T-cell (primary cell): ENCODE measurements at regions not wholly inside any gene's neighbourhood (a gene's known extent, or its start where the extent isn't known, plus 50 kb on each side); places are given as distances from the start of the nearest gene placed in this dataset.

Experiments used
- ATAC-seq, 4 experiments: fragments of 200-7000 bp in 3 of 4; fragments of 150-1000 bp in 1 of 4; cut with Tn5 transposase; replicated peaks in 1 of 4; 1 replicate in 3 of 4; 2 replicates in 1 of 4; pipeline ENCODE4 v1.10.0; 2021; ENCODE audit warnings: moderate library complexity in 3 of 4, mild to moderate bottlenecking in 2 of 4, moderate number of reproducible peaks in 1 of 4
- CTCF ChIA-PET, 2 donors: fragments of 300-600 bp; sonication (Branson Sonifier 250); formaldehyde crosslinking; loops; one replicate each; lab custom pipeline; 2022; ENCODE audit warnings: antibody characterized with exemption in 2 of 2; lab: Charles Lee
- POLR2A ChIA-PET, 2 donors: fragments of 300-600 bp; sonication (Branson Sonifier 250); formaldehyde crosslinking; loops; one replicate each; lab custom pipeline; 2022; ENCODE audit warnings: antibody characterized with exemption in 2 of 2; lab: Charles Lee
- DNase-seq, 35 experiments: peaks; one replicate each; pipeline versions ENCODE4 v3.0.0 to v3.0.0-alpha.2; 2013 to 2023
- H3K27ac ChIP-seq: one replicate; pipeline ENCODE4 v1.5.1; 2013; ENCODE audit warnings: low read length
- H3K27me3 ChIP-seq, 2 experiments: replicated peaks in 1 of 2; 1 replicate in 1 of 2; 2 replicates in 1 of 2; pipeline versions ENCODE4 v1.6.1 to v1.7.0; 2013; ENCODE audit warnings: low read length in 1 of 2, mixed read lengths in 1 of 2; ENCODE audit not compliant: control insufficient read depth in 2 of 2, insufficient read depth in 2 of 2; ENCODE audit errors: extremely low read depth in 1 of 2
- H3K36me3 ChIP-seq, 2 donors: 1 replicate in 1 of 2; 2 replicates in 1 of 2; pipeline versions ENCODE4 v1.6.1 to v1.7.0; 2013; ENCODE audit warnings: low read length in 1 of 2; ENCODE audit not compliant: control insufficient read depth in 2 of 2, insufficient read depth in 1 of 2; ENCODE audit errors: extremely low read depth in 1 of 2
- H3K4me1 ChIP-seq, 2 experiments: 1 replicate in 1 of 2; 2 replicates in 1 of 2; pipeline versions ENCODE4 v1.6.1 to v1.7.0; 2013; ENCODE audit warnings: low read length in 2 of 2, mixed read lengths in 1 of 2; ENCODE audit not compliant: insufficient read depth in 2 of 2, control insufficient read depth in 1 of 2; ENCODE audit errors: extremely low read depth in 1 of 2
- H3K4me3 ChIP-seq, 2 donors: 1 replicate in 1 of 2; 2 replicates in 1 of 2; pipeline versions ENCODE4 v1.5.1 to v1.7.0; 2013; ENCODE audit warnings: mild to moderate bottlenecking in 2 of 2, low read length in 1 of 2, moderate library complexity in 1 of 2; ENCODE audit not compliant: control insufficient read depth in 1 of 2; ENCODE audit errors: extremely low read depth in 1 of 2
- H3K9me3 ChIP-seq: 2 replicates; pipeline ENCODE4 v1.7.0; 2013
- H3K27ac Mint-ChIP-seq, 2 donors: one replicate each; pipeline ENCODE4 v1.8.0; 2020 to 2021; ENCODE audit warnings: mild to moderate bottlenecking in 2 of 2, mixed read lengths in 2 of 2
- H3K27me3 Mint-ChIP-seq, 2 donors: one replicate each; pipeline ENCODE4 v1.8.0; 2021 to 2022; ENCODE audit warnings: mixed read lengths in 2 of 2
- H3K36me3 Mint-ChIP-seq: one replicate; pipeline ENCODE4 v1.8.0; 2021; ENCODE audit warnings: mixed read lengths
- H3K4me1 Mint-ChIP-seq, 3 donors: one replicate each; pipeline ENCODE4 v1.8.0; 2020 to 2022; ENCODE audit warnings: mixed read lengths in 3 of 3, mild to moderate bottlenecking in 1 of 3
- H3K4me3 Mint-ChIP-seq, 3 donors: one replicate each; pipeline ENCODE4 v1.8.0; 2020 to 2022; ENCODE audit warnings: mild to moderate bottlenecking in 3 of 3, mixed read lengths in 3 of 3, moderate library complexity in 3 of 3
- H3K9me3 Mint-ChIP-seq, 3 donors: one replicate each; pipeline ENCODE4 v1.8.0; 2020 to 2022; ENCODE audit warnings: mixed read lengths in 3 of 3
- WGBS: methylation state at CpG from one replicate; pipeline ENCODE4 v1.1.5; 2013; ENCODE audit warnings: missing lambda C conversion rate; ENCODE audit not compliant: insufficient coverage; 5-methylcytosine and 5-hydroxymethylcytosine counted together

DNA sequence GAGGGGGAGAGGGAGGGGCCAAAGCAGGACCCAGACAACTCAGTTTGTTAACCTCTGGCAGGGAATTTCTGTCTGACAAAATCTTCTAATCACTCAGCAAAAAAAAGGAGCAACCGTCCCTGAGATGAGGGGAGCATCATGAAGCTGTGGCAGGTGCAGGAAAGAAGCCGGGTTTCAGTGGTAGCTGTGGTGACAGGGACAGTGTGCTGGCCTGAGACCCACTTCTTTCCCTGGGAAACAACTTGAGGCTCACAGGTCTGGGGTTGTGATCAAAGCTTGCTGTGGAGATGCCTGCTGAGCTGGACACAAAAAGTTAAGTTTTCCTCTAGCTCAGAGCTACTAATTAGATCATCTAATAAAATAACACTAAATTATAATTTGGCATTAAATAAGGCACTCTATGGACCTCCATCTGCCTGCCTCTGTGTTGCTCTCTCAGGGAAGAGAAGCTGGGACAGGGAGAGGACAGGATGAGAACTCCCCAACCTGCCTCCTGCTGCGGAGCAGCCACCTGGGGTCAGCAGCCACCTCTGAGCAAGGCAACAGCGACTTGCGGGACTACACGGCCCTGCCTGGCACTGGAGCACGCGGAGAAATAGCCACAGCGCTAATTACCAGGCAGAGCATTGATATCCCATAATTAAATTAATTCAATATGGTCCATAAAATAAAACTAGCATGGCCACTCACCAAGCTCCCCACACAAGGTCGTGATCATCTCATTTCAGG lies 104.6 kb upstream of the TEX51 start:
- DNase-seq (no peak), ATAC-seq (no peak)
- Mint-ChIP-seq H3K9me3 (no peaks in the 10 kb centered on the region), H3K27me3 (peaks cover 16 to 17% of the 10 kb centered on the region in 2 donors), H3K27ac (no peak overlapping the region), H3K4me3 (no peak overlapping the region), H3K36me3 (no peaks in the 10 kb centered on the region), H3K4me1 (no peaks in the 10 kb centered on the region)
- 63% methylated on average over 8 of the region's 10 CpGs for WGBS
- H3K36me3 ChIP-seq: no peaks in the 10 kb centered on the region
- no peak overlapping the region for H3K27ac ChIP-seq
- no peaks in the 10 kb centered on the region for H3K4me1 ChIP-seq
- peaks cover 0 to 47% of the 10 kb centered on the region in 2 experiments for H3K27me3 ChIP-seq
- POLR2A ChIA-PET: no interaction called here
- H3K4me3 ChIP-seq: no peak overlapping the region
- CTCF ChIA-PET: no interaction called here
- H3K9me3 ChIP-seq: no peaks in the 10 kb centered on the region

GRCh38 chr2:126795656-126796055 lies 103.0 kb upstream of the TEX51 start:
- H3K9me3 ChIP-seq: no peaks in the 10 kb centered on the region
- H3K36me3 ChIP-seq: no peaks in the 10 kb centered on the region
- no peak overlapping the region for H3K4me3 Mint-ChIP-seq
- no peaks in the 10 kb centered on the region for H3K4me1 Mint-ChIP-seq
- no peaks in the 10 kb centered on the region for H3K9me3 Mint-ChIP-seq
- ChIA-PET CTCF (no interaction called here), POLR2A (no interaction called here)
- no peak overlapping the region for H3K4me3 ChIP-seq
- ATAC-seq (no peak), DNase-seq (no peak)
- H3K36me3 Mint-ChIP-seq: no peaks in the 10 kb centered on the region
- H3K27ac ChIP-seq: no peak overlapping the region
- H3K27ac Mint-ChIP-seq: no peak overlapping the region
- H3K27me3 Mint-ChIP-seq: peaks cover 16 to 27% of the 10 kb centered on the region in 2 donors
- peaks cover 0 to 41% of the 10 kb centered on the region in 2 experiments for H3K27me3 ChIP-seq
- WGBS: 77% methylated on average over 8 of the region's 8 CpGs
- H3K4me1 ChIP-seq: no peaks in the 10 kb centered on the region

DNA sequence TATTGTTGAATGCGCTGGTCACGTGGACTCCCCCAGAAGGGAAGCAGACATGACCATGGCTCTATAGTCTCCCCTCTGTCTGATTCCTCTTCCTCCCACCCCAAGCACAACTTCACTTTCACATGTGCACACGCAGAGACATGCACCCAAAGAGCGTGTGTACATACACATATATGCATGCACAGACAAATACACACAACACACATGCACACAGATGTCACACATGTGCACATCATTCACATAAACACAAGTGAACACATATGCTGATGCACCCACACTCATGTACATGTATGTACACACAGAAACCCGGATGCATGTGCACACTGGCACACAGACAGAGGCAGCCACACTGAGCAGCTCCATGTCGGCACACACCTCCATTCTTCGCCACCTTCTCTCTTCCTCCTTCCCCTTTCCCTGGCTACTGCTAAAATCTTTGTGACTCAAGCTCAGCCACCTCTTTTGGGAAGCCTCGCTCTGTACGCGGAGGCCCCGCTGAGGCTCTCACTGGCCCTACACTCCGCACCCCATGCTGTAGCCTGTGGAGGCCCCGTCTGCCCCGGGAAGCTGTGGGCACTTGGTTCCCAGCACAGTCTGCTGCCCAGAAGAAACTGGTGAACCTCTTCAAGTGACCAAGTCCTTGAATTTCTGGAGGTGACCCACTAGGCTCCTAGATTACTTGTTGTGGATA lies 101.6 kb upstream of the TEX51 start:
- Histone ChIP-seq H3K4me3 (no peak overlapping the region), H3K36me3 (no peaks in the 10 kb centered on the region), H3K4me1 (no peaks in the 10 kb centered on the region), H3K27ac (no peak overlapping the region), H3K9me3 (no peaks in the 10 kb centered on the region), H3K27me3 (peaks cover 0 to 31% of the 10 kb centered on the region in 2 experiments)
- Mint-ChIP-seq H3K4me3 (no peak overlapping the region), H3K9me3 (no peaks in the 10 kb centered on the region), H3K4me1 (no peaks in the 10 kb centered on the region), H3K27me3 (peaks cover 11 to 27% of the 10 kb centered on the region in 2 donors), H3K36me3 (no peaks in the 10 kb centered on the region), H3K27ac (no peak overlapping the region)
- ChIA-PET CTCF (no interaction called here), POLR2A (no interaction called here)
- DNase-seq (no peak), ATAC-seq (no peak)
- WGBS: 88% methylated on average over 14 of the region's 14 CpGs

DNA sequence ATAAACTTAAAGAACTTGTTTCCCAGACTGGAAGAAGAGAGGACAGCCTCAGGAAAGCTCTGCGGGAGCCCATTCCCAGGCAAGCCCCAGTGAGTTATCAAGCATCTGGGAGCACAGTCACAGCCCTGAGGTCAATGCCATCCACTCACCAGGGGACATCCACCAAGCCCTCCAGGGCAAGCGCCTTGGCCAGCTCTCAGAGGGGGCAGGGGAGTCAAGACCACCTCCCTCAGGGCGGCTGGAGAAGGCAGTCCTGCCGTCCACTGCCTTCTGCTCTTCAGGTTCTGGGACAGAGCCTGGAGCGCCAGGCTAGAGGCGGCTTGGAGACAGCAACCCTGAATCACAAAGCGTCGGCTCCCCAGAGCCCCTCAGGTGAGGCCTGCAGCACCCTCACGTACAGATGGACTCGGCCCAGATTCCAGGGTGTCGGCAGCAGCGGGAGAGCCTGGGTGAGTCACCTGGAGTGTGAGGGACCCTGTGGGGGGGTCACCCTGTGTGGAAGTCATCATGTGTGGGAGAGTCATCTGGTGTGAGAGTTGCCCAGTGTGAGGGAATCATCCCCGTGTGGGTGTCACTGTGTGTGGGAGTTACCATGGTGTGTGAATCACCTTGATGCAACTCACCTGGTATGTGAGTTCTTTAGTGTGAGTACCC lies 100.9 kb upstream of the TEX51 start:
- DNase-seq (no peak), ATAC-seq (no peak)
- H3K4me1 ChIP-seq: no peaks in the 10 kb centered on the region
- ChIA-PET CTCF (no interaction called here), POLR2A (no interaction called here)
- Mint-ChIP-seq H3K9me3 (no peaks in the 10 kb centered on the region), H3K36me3 (no peaks in the 10 kb centered on the region), H3K4me1 (no peaks in the 10 kb centered on the region), H3K4me3 (no peak overlapping the region), H3K27me3 (peaks cover 7 to 24% of the 10 kb centered on the region in 2 donors), H3K27ac (no peak overlapping the region)
- 82% methylated on average over 12 of the region's 13 CpGs for WGBS
- H3K36me3 ChIP-seq: no peaks in the 10 kb centered on the region
- H3K4me3 ChIP-seq: no peak overlapping the region
- H3K27ac ChIP-seq: no peak overlapping the region
- no peaks in the 10 kb centered on the region for H3K9me3 ChIP-seq
- H3K27me3 ChIP-seq: peaks cover 0 to 27% of the 10 kb centered on the region in 2 experiments

DNA sequence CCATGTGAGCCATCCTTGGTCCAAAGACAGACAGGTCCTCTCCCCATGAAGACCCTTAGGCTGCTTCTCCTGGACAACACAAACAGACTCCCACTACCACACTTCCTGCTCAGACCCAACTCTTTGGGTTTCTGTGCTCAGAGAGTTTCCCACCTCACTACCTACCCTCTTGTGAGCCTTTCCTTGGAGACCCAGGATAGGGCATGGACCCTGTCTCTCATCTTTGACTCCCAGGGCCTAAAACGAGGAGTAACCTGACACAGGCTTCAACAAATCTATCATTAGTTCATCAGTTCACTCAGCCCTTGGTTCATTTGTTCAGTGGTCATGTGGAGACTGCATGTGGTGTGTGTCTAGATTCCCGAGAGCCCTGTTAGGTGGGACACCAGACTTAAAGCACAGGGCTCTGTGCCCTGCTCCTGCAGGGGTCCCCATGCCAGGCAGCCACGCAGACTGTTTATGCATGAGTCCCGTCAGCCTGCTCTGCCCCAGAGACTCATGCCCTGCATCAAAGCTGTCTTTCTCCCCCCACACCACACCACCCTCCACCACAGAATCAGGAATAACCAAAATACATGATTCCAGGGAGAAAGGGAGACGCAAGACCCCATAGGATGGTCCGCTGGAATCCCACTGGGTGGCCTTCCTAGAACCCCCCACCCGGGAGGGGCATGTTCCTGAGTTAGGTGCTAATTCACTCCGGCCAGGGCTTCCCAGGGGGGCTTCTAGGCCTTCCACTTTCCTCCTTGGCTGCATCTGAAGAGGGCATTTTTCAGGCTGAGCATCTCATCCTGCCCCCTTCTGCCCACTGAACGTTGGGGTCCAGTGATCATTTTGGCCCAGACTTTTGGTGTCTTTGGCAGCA lies 100.2 kb upstream of the TEX51 start:
- no peaks in the 10 kb centered on the region for H3K36me3 Mint-ChIP-seq
- H3K27me3 Mint-ChIP-seq: peaks cover 2 to 16% of the 10 kb centered on the region in 2 donors
- no peaks in the 10 kb centered on the region for H3K36me3 ChIP-seq
- H3K9me3 ChIP-seq: no peaks in the 10 kb centered on the region
- H3K27ac Mint-ChIP-seq: no peak overlapping the region
- DNase-seq (no peak), ATAC-seq (no peak)
- H3K4me1 ChIP-seq: no peaks in the 10 kb centered on the region
- ChIA-PET POLR2A (no interaction called here), CTCF (no interaction called here)
- 66% methylated on average over 4 of the region's 9 CpGs for WGBS
- H3K9me3 Mint-ChIP-seq: no peaks in the 10 kb centered on the region
- H3K4me1 Mint-ChIP-seq: no peaks in the 10 kb centered on the region
- no peak overlapping the region for H3K4me3 Mint-ChIP-seq
- H3K27me3 ChIP-seq: peaks cover 0 to 20% of the 10 kb centered on the region in 2 experiments
- no peak overlapping the region for H3K4me3 ChIP-seq
- no peak overlapping the region for H3K27ac ChIP-seq

- ATAC-seq (no peak), DNase-seq (no peak)
- H3K27me3 ChIP-seq: peaks cover 0 to 20% of the 10 kb centered on the region in 2 experiments
- Mint-ChIP-seq H3K27me3 (peaks cover 0 to 13% of the 10 kb centered on the region in 2 donors), H3K4me1 (no peaks in the 10 kb centered on the region), H3K36me3 (no peaks in the 10 kb centered on the region), H3K4me3 (no peak overlapping the region), H3K9me3 (no peaks in the 10 kb centered on the region), H3K27ac (no peak overlapping the region)
- H3K9me3 ChIP-seq: no peaks in the 10 kb centered on the region
- no peak overlapping the region for H3K27ac ChIP-seq
- 60% methylated on average over 1 of the region's 2 CpGs for WGBS
- no peaks in the 10 kb centered on the region for H3K36me3 ChIP-seq
- ChIA-PET CTCF (no interaction called here), POLR2A (no interaction called here)
- H3K4me1 ChIP-seq: no peaks in the 10 kb centered on the region
- no peak overlapping the region for H3K4me3 ChIP-seq
Measured at GRCh38 chr2:126799301-126799700, 99.4 kb upstream of the TEX51 start.
